Skeletal muscle tissue (tissue), 3 donors: ENCODE measurements at regions not wholly inside any gene's neighbourhood (a gene's known extent, or its start where the extent isn't known, plus 50 kb on each side); places are given as distances from the start of the nearest gene placed in this dataset.

Experiments
- H3K27ac ChIP-seq: one replicate; pipeline ENCODE4 v1.7.0; 2013; ENCODE audit warnings: mild to moderate bottlenecking, low read depth, low read length, inconsistent platforms
- H3K27me3 ChIP-seq, 3 donors: one replicate each; pipeline ENCODE4 v1.7.0; 2013; ENCODE audit warnings: low read length in 3 of 3; ENCODE audit not compliant: control insufficient read depth in 3 of 3, insufficient read depth in 3 of 3
- H3K36me3 ChIP-seq, 3 donors: one replicate each; pipeline ENCODE4 v1.7.0; 2013; ENCODE audit warnings: low read length in 3 of 3; ENCODE audit not compliant: control insufficient read depth in 3 of 3, insufficient read depth in 3 of 3
- H3K4me1 ChIP-seq, 3 donors: one replicate each; pipeline ENCODE4 v1.7.0; 2013; ENCODE audit warnings: low read length in 3 of 3, mild to moderate bottlenecking in 3 of 3; ENCODE audit not compliant: control insufficient read depth in 3 of 3, insufficient read depth in 3 of 3
- H3K4me3 ChIP-seq, 3 donors: one replicate each; pipeline ENCODE4 v1.7.0; 2013; ENCODE audit warnings: low read length in 3 of 3
- H3K9ac ChIP-seq, 3 donors: one replicate each; pipeline ENCODE4 v1.7.0; 2013; ENCODE audit warnings: low read length in 3 of 3, mild to moderate bottlenecking in 3 of 3, moderate library complexity in 2 of 3, low read depth in 1 of 3
- H3K9me3 ChIP-seq, 3 donors: one replicate each; pipeline ENCODE4 v1.7.0; 2013; ENCODE audit warnings: low read length in 3 of 3; ENCODE audit not compliant: control insufficient read depth in 3 of 3
- donor health status: Osteomylitis.

- H3K27ac ChIP-seq: no peak overlapping the region
- H3K9me3 ChIP-seq: no peaks in the 10 kb centered on the region
- no peaks in the 10 kb centered on the region for H3K36me3 ChIP-seq
- no peaks in the 10 kb centered on the region for H3K4me1 ChIP-seq
- H3K27me3 ChIP-seq: no peaks in the 10 kb centered on the region
- H3K4me3 ChIP-seq: no peak overlapping the region
- H3K9ac ChIP-seq: no peak overlapping the region
Observed at GRCh38 chr2:67057901-67058703, 339.0 kb upstream of the ETAA1 start.

GRCh38 chr2:67065046-67065445 lies 332.1 kb upstream of the ETAA1 start:
- no peak overlapping the region for H3K9ac ChIP-seq
- H3K27me3 ChIP-seq: no peaks in the 10 kb centered on the region
- H3K4me1 ChIP-seq: no peaks in the 10 kb centered on the region
- no peaks in the 10 kb centered on the region for H3K36me3 ChIP-seq
- no peaks in the 10 kb centered on the region for H3K9me3 ChIP-seq
- H3K27ac ChIP-seq: no peak overlapping the region
- no peak overlapping the region for H3K4me3 ChIP-seq

GRCh38 chr2:67066782-67067181 lies 330.4 kb upstream of the ETAA1 start:
- no peaks in the 10 kb centered on the region for H3K4me1 ChIP-seq
- H3K27ac ChIP-seq: no peak overlapping the region
- H3K9me3 ChIP-seq: no peaks in the 10 kb centered on the region
- H3K9ac ChIP-seq: no peak overlapping the region
- no peaks in the 10 kb centered on the region for H3K27me3 ChIP-seq
- no peaks in the 10 kb centered on the region for H3K36me3 ChIP-seq
- no peak overlapping the region for H3K4me3 ChIP-seq

- Histone ChIP-seq H3K9me3 (no peaks in the 10 kb centered on the region), H3K9ac (no peak overlapping the region), H3K36me3 (no peaks in the 10 kb centered on the region), H3K27me3 (no peaks in the 10 kb centered on the region), H3K4me3 (no peak overlapping the region), H3K4me1 (no peaks in the 10 kb centered on the region), H3K27ac (no peak overlapping the region)
Observed at GRCh38 chr2:67067656-67068055, 329.5 kb upstream of the ETAA1 start.

- no peak overlapping the region for H3K27ac ChIP-seq
- H3K36me3 ChIP-seq: no peaks in the 10 kb centered on the region
- no peaks in the 10 kb centered on the region for H3K9me3 ChIP-seq
- no peak overlapping the region for H3K9ac ChIP-seq
- H3K27me3 ChIP-seq: no peaks in the 10 kb centered on the region
- H3K4me3 ChIP-seq: no peak overlapping the region
- H3K4me1 ChIP-seq: no peaks in the 10 kb centered on the region
Observed at GRCh38 chr2:67070826-67071225, 326.3 kb upstream of the ETAA1 start.

- H3K27ac ChIP-seq: no peak overlapping the region
- H3K36me3 ChIP-seq: no peaks in the 10 kb centered on the region
- no peak overlapping the region for H3K9ac ChIP-seq
- H3K27me3 ChIP-seq: no peaks in the 10 kb centered on the region
- no peaks in the 10 kb centered on the region for H3K4me1 ChIP-seq
- no peak overlapping the region for H3K4me3 ChIP-seq
- peaks cover 0 to 1% (median 0%) of the 10 kb centered on the region in 3 donors for H3K9me3 ChIP-seq
Observed at GRCh38 chr2:67075056-67075455, 322.1 kb upstream of the ETAA1 start.

GRCh38 chr2:67075530-67076238 lies 321.4 kb upstream of the ETAA1 start:
- peaks cover 0 to 2% (median 0%) of the 10 kb centered on the region in 3 donors for H3K9me3 ChIP-seq

GRCh38 chr2:67076239-67076624 lies 320.9 kb upstream of the ETAA1 start:
- Histone ChIP-seq H3K36me3 (no peaks in the 10 kb centered on the region), H3K4me3 (no peak overlapping the region), H3K27me3 (no peaks in the 10 kb centered on the region), H3K9ac (no peak overlapping the region), H3K9me3 (peaks cover 0 to 2% (median 0%) of the 10 kb centered on the region in 3 donors), H3K27ac (no peak overlapping the region), H3K4me1 (no peaks in the 10 kb centered on the region)

More at GRCh38 chr2:67075530-67076238, 321.4 kb upstream of the ETAA1 start:
- Histone ChIP-seq H3K36me3 (no peaks in the 10 kb centered on the region), H3K27me3 (no peaks in the 10 kb centered on the region), H3K27ac (no peak overlapping the region), H3K4me3 (no peak overlapping the region), H3K9ac (no peak overlapping the region), H3K4me1 (no peaks in the 10 kb centered on the region)

GRCh38 chr2:67079729-67080128 lies 317.4 kb upstream of the ETAA1 start:
- peaks cover 0 to 2% (median 0%) of the 10 kb centered on the region in 3 donors for H3K9me3 ChIP-seq
- no peaks in the 10 kb centered on the region for H3K36me3 ChIP-seq
- H3K9ac ChIP-seq: no peak overlapping the region
- no peaks in the 10 kb centered on the region for H3K4me1 ChIP-seq
- no peak overlapping the region for H3K4me3 ChIP-seq
- H3K27ac ChIP-seq: no peak overlapping the region
- H3K27me3 ChIP-seq: no peaks in the 10 kb centered on the region

- no peaks in the 10 kb centered on the region for H3K36me3 ChIP-seq
- no peaks in the 10 kb centered on the region for H3K27me3 ChIP-seq
- peaks cover 0 to 2% (median 0%) of the 10 kb centered on the region in 3 donors for H3K9me3 ChIP-seq
- H3K9ac ChIP-seq: no peak overlapping the region
- no peak overlapping the region for H3K4me3 ChIP-seq
- no peak overlapping the region for H3K27ac ChIP-seq
- no peaks in the 10 kb centered on the region for H3K4me1 ChIP-seq
Observed at GRCh38 chr2:67082813-67083212, 314.3 kb upstream of the ETAA1 start.
